GM18526 (cell line): ENCODE measurements at regions not wholly inside any gene's neighbourhood (a gene's known extent, or its start where the extent isn't known, plus 50 kb on each side); places are given as distances from the start of the nearest gene placed in this dataset.

ENCODE experiments used
- POLR2A ChIP-seq: IDR thresholded peaks from 3 replicates; pipeline ENCODE4 v1.6.1; 2011; ENCODE audit not compliant: insufficient read length; ENCODE audit errors: extremely low read depth

DNA sequence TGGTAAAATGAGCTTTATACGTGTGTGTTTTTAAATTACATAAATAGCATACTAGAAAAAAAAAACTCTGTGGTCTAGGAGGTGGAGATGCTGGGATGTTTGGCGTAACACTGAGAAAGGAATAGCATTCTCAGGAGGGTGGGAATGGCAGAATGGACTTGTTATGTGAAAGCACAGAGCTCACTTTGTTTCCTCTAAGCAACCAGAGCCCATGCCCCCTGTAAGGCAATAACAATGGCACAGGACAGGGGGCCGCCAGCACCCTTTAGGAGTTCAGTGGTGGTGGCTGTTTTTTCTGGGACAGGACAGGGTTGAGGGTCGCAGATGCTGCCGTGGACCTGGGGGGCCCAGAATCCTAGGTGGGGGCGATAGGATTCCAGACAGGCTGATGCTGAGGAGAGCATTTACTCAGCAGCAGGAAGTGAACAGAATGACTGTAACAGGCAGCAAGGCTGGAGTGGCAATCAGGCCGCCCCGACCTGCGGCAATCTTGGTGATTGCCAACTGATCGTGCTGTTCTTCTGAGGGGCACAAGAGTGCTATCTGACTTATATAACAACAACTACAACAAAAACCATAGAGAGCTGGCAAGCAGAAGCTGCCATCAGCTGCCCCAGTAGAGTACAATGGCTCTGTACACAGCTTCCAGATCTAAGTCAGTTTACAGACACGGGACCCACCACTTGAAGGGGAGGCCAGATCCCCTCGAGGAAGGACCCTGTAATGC lies 160.4 kb downstream of the UACA start:
- TF ChIP-seq POLR2A, result no peak

DNA sequence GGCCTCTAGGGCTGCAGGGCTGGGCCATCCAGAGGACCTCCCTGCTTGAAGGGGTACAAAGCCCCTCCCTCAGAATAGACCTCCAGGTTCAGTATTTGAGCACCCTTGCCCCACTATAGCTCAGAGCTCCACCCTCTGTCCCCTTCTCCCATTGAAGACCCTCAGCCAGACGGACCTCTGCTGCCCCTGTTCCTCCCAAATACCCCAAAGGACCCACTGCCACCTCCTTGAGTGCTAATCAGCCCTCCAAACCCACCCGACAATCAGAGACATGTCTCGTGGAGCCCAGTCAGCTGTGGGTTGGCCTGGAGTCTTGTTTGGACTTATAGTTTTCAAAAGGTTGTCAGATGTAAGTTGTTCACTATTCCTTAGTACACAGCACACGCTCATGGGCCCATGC lies 161.1 kb downstream of the UACA start:
- TF ChIP-seq POLR2A, result no peak

DNA sequence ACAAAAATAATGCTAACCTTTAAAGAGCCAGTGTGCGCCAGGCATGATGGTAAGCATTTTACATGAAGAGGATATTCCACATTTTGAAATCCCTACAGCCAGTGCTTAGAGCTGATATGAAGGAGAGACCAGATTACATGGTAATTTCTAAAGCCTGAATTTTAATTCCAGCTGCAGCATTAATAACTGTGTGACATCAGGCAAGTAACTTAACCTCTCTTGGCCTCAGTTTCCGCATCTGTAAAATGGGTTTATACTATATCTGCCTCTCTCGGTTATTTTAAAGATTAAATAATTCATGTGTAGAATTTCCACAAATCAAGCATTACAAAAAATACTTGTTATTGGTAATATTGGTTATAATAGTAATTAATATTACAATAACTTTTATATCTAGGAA lies 165.4 kb downstream of the UACA start:
- TF ChIP-seq POLR2A, result no peak

DNA sequence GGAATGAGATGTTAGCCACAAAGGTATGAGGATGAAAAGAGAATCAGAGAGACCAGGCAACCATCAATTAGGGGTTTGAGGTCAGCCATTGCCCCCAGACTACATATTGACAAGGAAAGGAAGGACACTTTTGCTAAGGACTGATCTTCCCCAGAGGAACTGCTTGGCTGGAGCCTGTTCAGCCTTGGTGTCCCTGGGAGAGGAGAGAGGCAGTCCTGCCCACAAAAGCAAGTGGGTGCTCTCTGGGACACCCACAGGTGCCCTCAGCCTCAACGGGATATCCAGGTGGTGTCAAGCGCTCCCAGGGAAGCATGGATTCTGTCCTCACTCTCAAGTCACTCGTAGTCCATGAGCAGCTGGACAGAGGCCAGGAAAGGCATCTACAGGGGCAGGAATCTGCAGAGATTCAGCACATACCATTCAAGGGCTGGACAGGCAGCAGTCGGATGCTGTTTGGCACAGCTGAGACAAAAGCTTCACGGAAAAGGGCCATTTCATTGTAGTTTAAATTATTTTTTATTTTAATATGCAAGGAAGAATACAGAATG lies 166.2 kb downstream of the UACA start:
- TF ChIP-seq POLR2A, result no peak

DNA sequence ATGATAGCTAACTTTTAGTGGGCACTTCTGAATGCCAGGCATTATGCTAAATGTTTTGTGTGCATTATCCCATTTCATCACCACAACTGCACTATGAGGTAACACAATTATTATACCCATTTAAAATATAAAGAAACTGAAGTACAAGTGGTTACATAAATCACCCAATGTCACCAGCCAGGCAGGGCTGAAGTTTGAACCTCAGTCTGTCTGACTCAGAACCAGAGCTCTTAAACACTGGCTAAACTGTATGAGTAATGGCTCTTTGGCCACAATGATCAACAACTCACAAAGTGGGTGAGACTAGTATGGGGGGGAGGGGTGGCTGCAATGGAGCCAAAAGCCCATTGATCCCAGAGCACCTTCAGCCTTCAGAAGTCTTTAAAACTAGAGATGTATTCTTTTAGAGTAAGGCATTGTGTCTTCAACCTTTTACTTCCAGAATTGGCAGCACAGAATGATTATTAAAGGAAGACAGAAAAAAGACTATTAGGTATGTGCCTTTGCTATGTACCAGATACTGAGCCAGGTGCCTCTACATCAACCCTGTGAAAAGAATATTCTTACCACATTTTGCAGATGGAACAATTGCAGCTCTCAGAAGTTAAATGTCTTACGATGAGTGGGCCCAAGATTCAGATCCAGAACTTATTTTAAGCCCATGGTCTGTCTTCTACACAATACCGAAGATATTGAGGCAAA lies 166.9 kb downstream of the UACA start:
- no peak for TF ChIP-seq POLR2A

- no peak for TF ChIP-seq POLR2A
Measured at GRCh38 chr15:70593795-70594194, 169.6 kb downstream of the UACA start.

DNA sequence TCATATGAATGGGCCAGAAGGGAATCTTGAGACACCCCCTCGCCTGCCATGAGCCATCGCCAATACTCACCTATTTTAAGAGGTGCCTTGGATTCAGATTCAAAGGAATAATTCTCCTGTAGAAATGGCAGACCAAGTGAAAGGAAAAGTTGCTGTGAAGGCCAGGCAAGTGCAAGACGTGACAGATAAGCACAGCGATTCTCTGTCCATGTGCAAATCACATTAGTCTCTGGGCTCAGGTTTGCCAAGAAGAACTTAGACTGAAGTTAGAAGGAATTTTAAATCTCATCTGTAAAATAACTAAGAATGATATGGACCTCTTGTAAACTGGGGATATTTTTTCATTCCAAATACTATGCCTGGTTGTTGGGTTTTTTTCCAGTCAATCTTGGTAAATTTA lies 173.6 kb downstream of the UACA start:
- no peak for TF ChIP-seq POLR2A

DNA sequence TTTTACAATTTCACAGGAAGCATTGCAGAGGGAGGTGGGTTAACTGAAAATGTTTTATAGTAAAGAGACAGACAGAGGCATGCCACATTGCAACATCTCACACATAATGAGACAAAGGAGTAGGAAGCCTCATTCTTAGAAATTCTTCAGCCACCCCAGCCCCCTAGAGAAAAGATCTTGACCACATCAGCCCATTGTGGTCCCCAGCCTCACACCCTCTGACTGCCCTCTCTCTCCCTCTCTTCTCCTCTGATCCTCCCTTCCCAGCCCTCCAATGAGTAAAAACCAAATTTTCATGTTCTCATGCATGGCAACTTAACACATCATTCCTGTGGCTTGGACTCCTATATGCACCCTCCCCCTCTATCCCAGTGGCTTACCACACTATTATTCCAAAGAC lies 174.1 kb downstream of the UACA start:
- no peak for TF ChIP-seq POLR2A

DNA sequence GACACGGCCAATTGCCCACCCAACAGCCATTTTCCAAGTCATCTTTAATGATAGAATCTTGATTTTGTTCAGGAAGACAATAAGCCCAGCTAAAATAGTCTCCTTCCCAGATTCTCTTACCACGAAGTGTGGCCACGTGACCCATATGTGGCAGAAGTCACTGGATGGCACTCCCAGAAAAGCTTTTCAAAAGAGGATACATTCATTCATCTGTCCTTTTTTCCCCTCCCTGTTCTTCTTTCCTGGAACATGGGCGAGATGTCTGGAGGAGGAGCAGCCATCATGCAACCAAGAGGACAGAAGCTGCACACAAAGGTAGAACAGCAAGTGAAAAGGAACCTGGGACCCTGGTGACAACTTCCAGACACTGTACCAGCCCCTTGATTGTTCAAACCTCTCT lies 174.7 kb downstream of the UACA start:
- TF ChIP-seq POLR2A, result no peak

DNA sequence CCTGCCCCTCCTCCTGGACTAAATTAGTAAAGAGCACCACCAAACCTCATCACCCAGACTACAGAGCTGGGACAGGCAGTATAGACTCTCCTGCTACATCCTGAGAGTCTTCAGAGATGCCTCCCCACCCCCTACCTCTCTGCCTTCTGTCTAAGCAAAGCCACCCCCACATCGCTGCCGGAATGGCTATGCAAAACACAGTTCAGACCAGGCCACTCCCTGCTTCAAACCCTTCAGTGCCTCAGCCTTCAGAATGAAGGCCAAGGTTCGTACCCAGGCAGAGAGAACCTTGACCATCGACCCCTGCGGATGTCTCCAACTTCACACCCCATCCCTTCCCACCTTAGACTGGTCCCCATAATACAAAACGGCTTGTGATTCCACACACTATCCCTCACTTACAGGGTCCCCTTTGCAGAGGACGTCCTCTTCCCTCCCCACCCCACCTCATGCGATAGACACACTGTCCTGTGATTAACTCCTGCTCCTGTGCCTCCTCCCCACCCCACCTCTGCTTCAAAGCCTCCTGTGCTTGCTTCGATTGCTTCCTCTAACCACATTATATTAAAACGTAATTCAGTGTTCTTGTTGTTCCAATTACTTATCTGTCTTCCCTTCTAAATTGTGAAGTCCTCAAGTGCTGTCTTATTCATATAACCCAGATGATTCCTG lies 175.3 kb downstream of the UACA start:
- no peak for TF ChIP-seq POLR2A

DNA sequence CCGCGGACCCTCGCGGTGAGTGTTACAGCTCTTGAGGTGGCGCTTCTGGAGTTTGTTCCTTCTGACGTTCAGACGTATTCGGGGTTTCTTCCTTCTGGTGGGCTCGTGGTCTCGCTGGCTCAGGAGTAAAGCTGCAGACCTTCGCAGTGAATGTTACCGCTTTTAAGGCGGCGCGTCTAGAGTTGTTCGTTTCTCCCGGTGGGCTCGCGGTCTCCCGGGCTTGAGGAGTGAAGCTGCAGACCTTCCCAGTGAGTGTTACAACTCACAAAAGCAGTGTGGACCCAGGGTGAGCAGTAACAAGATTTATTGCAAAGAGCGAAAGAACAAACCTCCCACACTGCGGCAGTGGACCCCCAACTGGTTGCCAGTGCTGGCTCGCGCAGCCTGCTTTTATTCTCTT lies 177.1 kb downstream of the UACA start:
- TF ChIP-seq POLR2A, result no peak

- TF ChIP-seq POLR2A, result no peak
Measured at GRCh38 chr15:70585707-70586034, 177.7 kb downstream of the UACA start.

DNA sequence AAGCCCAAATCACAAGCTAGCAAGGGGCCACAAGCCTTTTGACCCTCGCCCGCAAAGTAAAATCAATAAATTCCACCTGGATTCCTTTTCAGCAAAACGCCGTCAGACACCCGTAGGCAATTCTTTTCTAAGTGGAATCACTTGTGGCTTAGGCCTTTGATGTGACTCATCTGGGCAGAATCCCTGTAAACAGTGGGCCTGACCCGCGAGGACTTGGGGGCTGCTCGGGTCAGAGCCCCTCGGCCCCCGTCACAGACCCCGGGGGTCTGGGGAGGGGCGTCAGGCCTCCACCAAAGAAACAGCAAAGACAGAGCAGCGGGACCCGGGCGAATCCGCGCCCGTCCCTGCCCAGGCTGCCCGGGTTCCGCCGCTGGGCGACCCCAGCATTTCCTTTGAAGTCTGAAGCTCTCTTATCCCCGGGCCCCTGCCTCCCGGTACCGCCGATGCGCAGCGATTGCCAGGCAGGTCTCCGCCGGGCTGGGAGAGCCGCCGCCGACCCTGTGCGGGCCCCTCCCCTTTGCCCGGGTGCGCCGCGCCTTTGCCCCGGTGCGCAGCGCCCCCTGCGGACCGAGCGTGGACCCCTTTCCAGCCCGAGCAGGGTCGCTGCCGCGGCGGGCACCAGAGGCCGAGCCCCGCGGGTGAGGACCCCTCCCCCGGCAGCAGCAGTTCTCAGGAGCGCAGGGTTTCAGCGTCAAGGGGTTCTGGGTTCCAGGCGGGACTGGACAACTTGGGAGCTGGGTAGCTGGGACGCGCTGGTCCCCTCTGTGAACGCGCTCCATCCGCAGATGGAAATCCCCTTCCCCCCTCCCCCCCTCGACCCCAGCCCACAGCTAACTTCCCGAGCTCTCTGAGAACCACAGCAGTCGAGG lies 178.3 kb downstream of the UACA start:
- TF ChIP-seq POLR2A, result no peak

- no peak for TF ChIP-seq POLR2A
Measured at GRCh38 chr15:70584441-70584837, 178.9 kb downstream of the UACA start.

- no peak for TF ChIP-seq POLR2A
Measured at GRCh38 chr15:70583006-70583405, 180.4 kb downstream of the UACA start.

GRCh38 chr15:70582143-70582945 lies 181.0 kb downstream of the UACA start:
- TF ChIP-seq POLR2A, result no peak
